Lung (tissue), 11 donors: ENCODE measurements at regions not wholly inside any gene's neighbourhood (a gene's known extent, or its start where the extent isn't known, plus 50 kb on each side); places are given as distances from the start of the nearest gene placed in this dataset.

Source experiments
- ATAC-seq: fragments of 200-7000 bp; cut with Tn5 transposase; one replicate; pipeline ENCODE4 v1.9.1; 2020; ENCODE audit warnings: moderate number of reproducible peaks; ENCODE audit not compliant: insufficient read depth, low FRiP score
- DNase-seq, 3 donors: peaks; one replicate each; pipeline ENCODE4 v3.0.0-alpha.2; 2013 to 2017
- H3K27ac ChIP-seq, 2 donors: one replicate each; pipeline ENCODE4 v1.5.1; 2013; ENCODE audit warnings: mild to moderate bottlenecking in 2 of 2, moderate library complexity in 2 of 2, control low read depth in 1 of 2, inconsistent platforms in 1 of 2, low read depth in 1 of 2, low read length in 1 of 2
- H3K27me3 ChIP-seq, 3 donors: one replicate each; pipeline ENCODE4 v1.5.1; 2013; ENCODE audit warnings: low read length in 2 of 3; ENCODE audit not compliant: control insufficient read depth in 3 of 3, insufficient read depth in 3 of 3
- H3K36me3 ChIP-seq, 4 donors: one replicate each; pipeline ENCODE4 v1.5.1; 2013; ENCODE audit warnings: low read length in 4 of 4, mild to moderate bottlenecking in 1 of 4, moderate library complexity in 1 of 4; ENCODE audit not compliant: control insufficient read depth in 4 of 4, insufficient read depth in 4 of 4
- H3K4me1 ChIP-seq, 5 donors: one replicate each; pipeline ENCODE4 v1.5.1; 2013; ENCODE audit warnings: low read length in 5 of 5, mild to moderate bottlenecking in 2 of 5, moderate library complexity in 1 of 5; ENCODE audit not compliant: control insufficient read depth in 5 of 5, insufficient read depth in 5 of 5
- H3K4me3 ChIP-seq: one replicate; pipeline ENCODE4 v1.5.1; 2013; ENCODE audit warnings: mild to moderate bottlenecking, control low read depth, moderate library complexity
- H3K9ac ChIP-seq, 2 donors: one replicate each; pipeline ENCODE4 v1.5.1; 2013; ENCODE audit warnings: low read length in 2 of 2, control low read depth in 1 of 2; ENCODE audit not compliant: insufficient read depth in 1 of 2
- H3K9me3 ChIP-seq, 4 donors: one replicate each; pipeline ENCODE4 v1.5.1; 2013; ENCODE audit warnings: low read length in 3 of 4, mild to moderate bottlenecking in 1 of 4, moderate library complexity in 1 of 4; ENCODE audit not compliant: control insufficient read depth in 4 of 4, insufficient read depth in 3 of 4
- CTCF ChIP-seq: IDR thresholded peaks from 2 replicates; pipeline ENCODE4 v1.5.1; 2012; ENCODE audit warnings: mild to moderate bottlenecking; ENCODE audit errors: control extremely low read depth, extremely low read depth
- WGBS, 2 donors: extraction: QIAGEN DNeasy Blood & Tissue Kit; methylation state at CpG; one replicate each; pipeline ENCODE4 v1.1.7; 2013; 5-methylcytosine and 5-hydroxymethylcytosine counted together
- donor health status: control.
- donor health status: control.
- donor health status: Bipolar disorder and iron deficiency.
- donor health status: healthy.
- donor health status: DM: yes; HTN: yes; CAD: no.

GRCh38 chr17:12247761-12248160, 227.1 kb downstream of the MAP2K4 start:
- WGBS, 2 donors, result 77 to 90% methylated on average over 2 of the region's 2 CpGs
- Histone ChIP-seq H3K27me3 (peaks cover 0 to 6% (median 2%) of the 10 kb centered on the region in 3 donors), H3K4me1 (peaks cover 0 to 12% (median 2%) of the 10 kb centered on the region in 5 donors), H3K36me3 (no peaks in the 10 kb centered on the region), H3K9ac (no peak overlapping the region), H3K9me3 (no peaks in the 10 kb centered on the region), H3K27ac (no peak overlapping the region), H3K4me3 (no peak overlapping the region)
- peak in 1 of 3 donors; percentile 46 for DNase-seq
- TF ChIP-seq CTCF, result no peak
- no peak for ATAC-seq

DNA sequence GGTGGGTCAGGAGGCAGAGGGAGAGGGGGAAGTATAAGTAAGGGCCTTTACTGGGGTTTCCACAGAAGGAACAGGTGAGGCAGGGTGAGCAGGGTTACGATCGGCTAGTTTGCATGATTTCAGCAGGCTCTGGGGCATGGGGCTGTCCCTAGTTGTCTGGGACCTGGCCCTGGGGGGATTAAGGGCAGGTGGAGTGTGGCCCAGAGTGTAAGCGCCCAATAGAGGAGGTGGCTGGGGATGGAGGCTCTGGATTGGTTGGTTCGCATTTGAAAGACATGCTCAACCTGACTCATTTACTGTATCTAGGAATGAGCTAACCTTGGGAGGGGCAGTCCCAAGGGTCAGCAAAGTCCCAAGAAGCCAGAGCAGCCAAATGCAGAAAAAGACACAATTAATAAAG, 230.3 kb downstream of the MAP2K4 start:
- DNase-seq, result no peak
- TF ChIP-seq CTCF, result no peak
- WGBS, 2 donors, result 89 to 99% methylated on average over 4 of the region's 4 CpGs
- no peak overlapping the region for H3K4me3 ChIP-seq
- H3K27ac ChIP-seq, result no peak overlapping the region
- no peak overlapping the region for H3K9ac ChIP-seq
- peaks cover 0 to 12% (median 2%) of the 10 kb centered on the region in 5 donors for H3K4me1 ChIP-seq
- no peaks in the 10 kb centered on the region for H3K9me3 ChIP-seq
- H3K36me3 ChIP-seq, result no peaks in the 10 kb centered on the region
- no peak for ATAC-seq
- H3K27me3 ChIP-seq, result peaks cover 0 to 4% (median 0%) of the 10 kb centered on the region in 3 donors

DNA sequence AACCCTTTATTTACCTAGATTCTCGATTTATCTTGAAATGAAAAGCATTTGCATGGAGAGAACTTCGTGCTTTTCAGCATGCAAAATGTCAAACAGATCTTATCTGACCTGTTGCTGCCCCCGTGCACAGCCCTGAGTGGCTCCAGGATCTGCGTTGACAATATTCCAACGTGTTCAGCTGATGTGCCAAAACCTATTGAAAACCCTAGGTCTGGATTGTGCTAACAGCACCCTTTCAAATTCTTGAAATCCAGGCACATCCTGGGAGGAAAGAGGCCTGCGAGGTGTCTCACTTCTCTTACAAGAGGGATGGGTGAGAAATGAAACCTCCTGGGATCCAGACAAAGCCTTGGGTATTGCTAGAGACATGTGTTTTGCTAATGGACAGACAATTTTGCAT, 231.8 kb downstream of the MAP2K4 start:
- H3K4me3 ChIP-seq, result no peak overlapping the region
- 47 to 80% methylated on average over 6 of the region's 6 CpGs for WGBS, 2 donors
- H3K9ac ChIP-seq, result no peak overlapping the region
- H3K27ac ChIP-seq, result no peak overlapping the region
- no peak for TF ChIP-seq CTCF
- peaks cover 0 to 12% (median 2%) of the 10 kb centered on the region in 5 donors for H3K4me1 ChIP-seq
- DNase-seq, result peak in 1 of 3 donors; percentile 27
- ATAC-seq, result no peak
- no peaks in the 10 kb centered on the region for H3K36me3 ChIP-seq
- H3K27me3 ChIP-seq, result peaks cover 0 to 4% (median 0%) of the 10 kb centered on the region in 3 donors
- H3K9me3 ChIP-seq, result no peaks in the 10 kb centered on the region

- DNase-seq, result no peak
- no peak overlapping the region for H3K4me3 ChIP-seq
- WGBS, 2 donors, result 87 to 90% methylated on average over 9 of the region's 9 CpGs
- no peak overlapping the region for H3K27ac ChIP-seq
- no peaks in the 10 kb centered on the region for H3K36me3 ChIP-seq
- TF ChIP-seq CTCF, result no peak
- ATAC-seq, result no peak
- H3K27me3 ChIP-seq, result peaks cover 0 to 15% (median 0%) of the 10 kb centered on the region in 3 donors
- H3K9me3 ChIP-seq, result no peaks in the 10 kb centered on the region
- H3K4me1 ChIP-seq, result peaks cover 0 to 12% (median 2%) of the 10 kb centered on the region in 5 donors
- no peak overlapping the region for H3K9ac ChIP-seq
These were observed 233.8 kb downstream of the MAP2K4 start for GRCh38 chr17:12254460-12254859.
